Activated naive CD4-positive, alpha-beta T cell treated with anti-CD3 and anti-CD28 coated beads, Interleukin-2, amount 10 ng/mL, durations not matched to agents 7 days and 5 days (primary cell): ENCODE measurements at regions not wholly inside any gene's neighbourhood (a gene's known extent, or its start where the extent isn't known, plus 50 kb on each side); places are given as distances from the start of the nearest gene placed in this dataset.

ENCODE experiments used
- CTCF ChIA-PET: fragments of 350-600 bp; sonication (Branson Sonifier 250); formaldehyde crosslinking; loops from one replicate; lab custom pipeline; 2021; ENCODE audit warnings: antibody characterized with exemption; lab: Charles Lee
- DNase-seq: peaks from one replicate; pipeline ENCODE4 v3.0.0-alpha.2; 2020
- H3K27ac Mint-ChIP-seq: one replicate; pipeline ENCODE4 v1.8.0; 2021; ENCODE audit warnings: mild to moderate bottlenecking, moderate library complexity, mixed read lengths
- H3K27me3 Mint-ChIP-seq: one replicate; pipeline ENCODE4 v1.8.0; 2021; ENCODE audit warnings: mild to moderate bottlenecking, mixed read lengths
- H3K36me3 Mint-ChIP-seq: one replicate; pipeline ENCODE4 v1.8.0; 2021; ENCODE audit warnings: mixed read lengths
- H3K4me1 Mint-ChIP-seq: one replicate; pipeline ENCODE4 v1.8.0; 2021; ENCODE audit warnings: mixed read lengths
- H3K4me3 Mint-ChIP-seq: one replicate; pipeline ENCODE4 v1.8.0; 2021; ENCODE audit warnings: mild to moderate bottlenecking, moderate library complexity, mixed read lengths
- H3K9me3 Mint-ChIP-seq: one replicate; pipeline ENCODE4 v1.8.0; 2021; ENCODE audit warnings: mixed read lengths

- Mint-ChIP-seq H3K36me3 (no peaks in the 10 kb centered on the region), H3K27ac (no peak overlapping the region), H3K4me1 (no peaks in the 10 kb centered on the region), H3K9me3 (no peaks in the 10 kb centered on the region), H3K27me3 (no peaks in the 10 kb centered on the region), H3K4me3 (no peak overlapping the region)
- DNase-seq, result no peak
- CTCF ChIA-PET, result no interaction called here
Observed at GRCh38 chr1:82343381-82343780, 542.6 kb downstream of the ADGRL2 start.

- Mint-ChIP-seq H3K27me3 (no peaks in the 10 kb centered on the region), H3K4me3 (no peak overlapping the region), H3K27ac (no peak overlapping the region), H3K9me3 (no peaks in the 10 kb centered on the region), H3K36me3 (no peaks in the 10 kb centered on the region), H3K4me1 (no peaks in the 10 kb centered on the region)
- no peak for DNase-seq
- CTCF ChIA-PET, result no interaction called here
Observed at GRCh38 chr1:82337635-82338034, 536.9 kb downstream of the ADGRL2 start.

DNA sequence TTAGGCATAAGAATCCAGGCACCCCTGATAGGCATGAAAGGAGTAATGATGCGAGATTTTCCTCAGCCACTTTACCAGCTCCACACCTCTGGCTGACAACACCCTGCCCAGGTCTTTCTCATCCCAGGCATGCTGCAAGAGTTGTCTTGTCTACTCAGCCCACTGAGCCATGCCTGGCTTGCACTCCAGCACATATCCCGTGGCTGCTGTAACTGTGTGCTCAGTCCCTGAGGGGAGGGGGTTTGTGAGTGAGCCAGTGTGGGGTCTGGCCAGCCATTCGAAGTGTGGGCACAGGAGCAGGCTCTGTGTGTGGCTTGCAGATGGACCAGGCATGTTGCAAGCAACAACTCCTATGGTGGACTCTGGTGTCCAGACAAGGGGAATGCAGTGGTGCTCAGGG is 529.6 kb downstream of the ADGRL2 start:
- Mint-ChIP-seq H3K4me1 (no peaks in the 10 kb centered on the region), H3K4me3 (no peak overlapping the region), H3K27me3 (no peaks in the 10 kb centered on the region), H3K27ac (no peak overlapping the region), H3K9me3 (peaks cover 3% of the 10 kb centered on the region), H3K36me3 (no peaks in the 10 kb centered on the region)
- CTCF ChIA-PET, result no interaction called here
- no peak for DNase-seq

DNA sequence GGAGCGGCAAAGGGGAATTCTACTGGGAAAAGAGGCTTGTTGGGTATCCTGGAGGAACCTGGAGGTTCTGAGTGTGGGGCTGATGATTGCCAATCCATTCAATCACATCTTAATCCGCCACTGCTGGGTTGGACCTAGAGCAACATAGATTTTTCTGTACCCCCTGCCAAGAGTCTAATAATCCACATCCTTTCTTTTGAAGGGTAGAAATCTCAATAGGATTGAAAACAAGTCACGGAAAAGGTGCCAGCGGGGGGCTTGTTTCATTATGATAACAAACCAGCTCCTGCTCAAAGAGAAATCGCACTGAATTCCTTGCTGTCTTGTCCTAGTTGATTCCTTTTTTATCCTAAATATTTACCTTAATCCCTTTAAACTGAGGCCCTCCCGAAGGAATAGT is 528.5 kb downstream of the ADGRL2 start:
- Mint-ChIP-seq H3K36me3 (no peaks in the 10 kb centered on the region), H3K9me3 (peaks cover 5% of the 10 kb centered on the region), H3K27me3 (no peaks in the 10 kb centered on the region), H3K27ac (no peak overlapping the region), H3K4me3 (no peak overlapping the region), H3K4me1 (no peaks in the 10 kb centered on the region)
- DNase-seq, result no peak
- CTCF ChIA-PET, result no interaction called here

DNA sequence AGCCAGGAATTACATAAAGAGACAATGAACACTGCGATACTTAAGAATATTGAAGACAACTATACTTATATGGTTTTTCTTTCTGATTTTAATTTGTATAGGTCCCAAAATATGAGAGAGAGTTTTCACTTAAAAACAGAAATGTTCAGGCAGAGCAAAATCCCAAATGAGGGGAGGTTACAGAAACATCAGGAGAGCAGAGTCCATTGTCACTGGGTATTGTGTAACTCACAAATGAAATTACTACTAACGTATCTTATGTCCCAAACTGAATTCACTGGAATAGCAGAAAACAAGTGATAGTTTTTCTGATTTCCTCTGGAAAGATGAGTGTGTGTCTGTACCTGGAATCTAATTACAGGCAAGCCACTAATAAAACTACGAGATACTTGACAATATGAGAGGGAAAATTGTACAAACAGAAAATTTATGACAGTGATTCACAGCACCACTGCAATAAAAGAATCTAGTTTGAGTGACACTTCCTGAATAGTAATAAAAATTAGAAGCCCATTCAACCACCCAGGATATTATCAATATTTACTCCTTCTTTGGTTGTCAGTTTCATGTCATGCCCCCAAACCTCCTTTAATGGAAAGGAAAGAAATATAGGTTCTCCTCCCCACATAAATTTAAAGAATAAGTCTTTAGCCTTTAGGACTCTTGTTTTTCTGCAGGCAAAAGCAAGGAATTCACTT is 522.6 kb downstream of the ADGRL2 start:
- Mint-ChIP-seq H3K4me3 (no peak overlapping the region), H3K27me3 (no peaks in the 10 kb centered on the region), H3K36me3 (no peaks in the 10 kb centered on the region), H3K27ac (no peak overlapping the region), H3K4me1 (no peaks in the 10 kb centered on the region), H3K9me3 (peaks cover 2% of the 10 kb centered on the region)
- DNase-seq, result no peak
- CTCF ChIA-PET, result no interaction called here

DNA sequence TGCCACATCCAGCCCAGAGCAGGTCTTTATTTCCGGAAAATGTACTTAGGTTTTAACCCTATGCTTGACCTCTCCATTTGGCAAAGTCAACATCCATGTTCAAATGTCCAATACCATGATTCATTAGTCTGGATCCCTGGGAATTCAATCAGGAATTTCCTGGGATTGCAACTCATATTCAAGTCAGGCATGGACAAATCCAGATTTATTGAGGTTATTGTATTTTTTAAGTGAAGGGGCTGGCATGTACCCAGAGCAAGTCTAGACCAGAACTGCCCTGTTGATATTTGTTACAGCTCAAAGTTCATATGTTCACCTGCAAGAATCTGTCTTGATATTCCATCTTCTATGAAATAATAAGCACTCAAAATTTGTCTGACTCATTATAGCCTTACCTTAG is 521.1 kb downstream of the ADGRL2 start:
- Mint-ChIP-seq H3K27me3 (no peaks in the 10 kb centered on the region), H3K4me3 (no peak overlapping the region), H3K9me3 (peaks cover 2% of the 10 kb centered on the region), H3K36me3 (no peaks in the 10 kb centered on the region), H3K4me1 (no peaks in the 10 kb centered on the region), H3K27ac (no peak overlapping the region)
- CTCF ChIA-PET, result no interaction called here
- DNase-seq, result no peak

GRCh38 chr1:82319546-82319945 is 518.8 kb downstream of the ADGRL2 start:
- no peaks in the 10 kb centered on the region for H3K9me3 Mint-ChIP-seq
- H3K27me3 Mint-ChIP-seq, result no peaks in the 10 kb centered on the region
- no peaks in the 10 kb centered on the region for H3K4me1 Mint-ChIP-seq
- CTCF ChIA-PET, result no interaction called here
- H3K4me3 Mint-ChIP-seq, result no peak overlapping the region
- no peaks in the 10 kb centered on the region for H3K36me3 Mint-ChIP-seq
- no peak for DNase-seq
- no peak overlapping the region for H3K27ac Mint-ChIP-seq

DNA sequence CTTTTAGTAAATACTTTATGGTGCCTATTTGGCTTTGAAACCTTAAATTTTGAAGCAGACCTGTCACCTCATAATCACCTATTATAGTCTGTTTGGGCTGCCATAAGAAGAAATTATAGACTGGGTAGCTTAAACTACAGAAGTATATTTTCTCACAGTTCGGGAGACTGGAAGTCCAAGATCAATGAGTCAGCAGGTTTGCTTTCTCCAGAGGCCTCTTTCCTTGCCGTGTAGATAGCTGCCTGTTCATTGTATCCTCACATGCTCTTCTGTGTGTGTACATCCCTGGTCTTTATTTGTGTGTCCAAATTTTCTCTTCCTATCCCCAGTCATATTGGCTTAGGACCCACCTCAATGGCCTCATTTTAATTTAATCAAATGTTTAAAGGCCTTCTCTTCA is 518.2 kb downstream of the ADGRL2 start:
- CTCF ChIA-PET, result no interaction called here
- no peak for DNase-seq
- Mint-ChIP-seq H3K4me3 (no peak overlapping the region), H3K27me3 (no peaks in the 10 kb centered on the region), H3K9me3 (no peaks in the 10 kb centered on the region), H3K27ac (no peak overlapping the region), H3K36me3 (no peaks in the 10 kb centered on the region), H3K4me1 (no peaks in the 10 kb centered on the region)

DNA sequence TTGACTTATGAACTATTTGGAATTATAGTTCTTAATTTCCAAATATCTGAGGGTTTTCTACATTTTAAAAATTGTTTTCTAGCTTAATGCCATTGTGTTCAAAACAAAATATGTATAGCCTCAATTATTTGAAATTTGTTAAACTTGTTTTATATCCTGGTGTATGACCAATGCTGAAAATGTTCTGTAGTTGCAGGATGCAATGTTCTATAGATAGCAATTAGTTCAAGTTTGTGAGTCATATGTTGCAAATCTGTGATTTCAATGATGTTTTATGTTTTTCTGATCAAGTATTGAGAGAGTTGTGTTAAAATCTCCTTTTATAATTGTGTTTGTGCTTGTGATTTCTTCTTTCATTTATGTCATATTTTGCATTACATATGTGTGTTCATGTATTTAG is 517.5 kb downstream of the ADGRL2 start:
- CTCF ChIA-PET, result no interaction called here
- no peak for DNase-seq
- H3K4me1 Mint-ChIP-seq, result no peaks in the 10 kb centered on the region
- no peaks in the 10 kb centered on the region for H3K27me3 Mint-ChIP-seq
- no peak overlapping the region for H3K4me3 Mint-ChIP-seq
- no peaks in the 10 kb centered on the region for H3K36me3 Mint-ChIP-seq
- no peak overlapping the region for H3K27ac Mint-ChIP-seq
- H3K9me3 Mint-ChIP-seq, result no peaks in the 10 kb centered on the region

DNA sequence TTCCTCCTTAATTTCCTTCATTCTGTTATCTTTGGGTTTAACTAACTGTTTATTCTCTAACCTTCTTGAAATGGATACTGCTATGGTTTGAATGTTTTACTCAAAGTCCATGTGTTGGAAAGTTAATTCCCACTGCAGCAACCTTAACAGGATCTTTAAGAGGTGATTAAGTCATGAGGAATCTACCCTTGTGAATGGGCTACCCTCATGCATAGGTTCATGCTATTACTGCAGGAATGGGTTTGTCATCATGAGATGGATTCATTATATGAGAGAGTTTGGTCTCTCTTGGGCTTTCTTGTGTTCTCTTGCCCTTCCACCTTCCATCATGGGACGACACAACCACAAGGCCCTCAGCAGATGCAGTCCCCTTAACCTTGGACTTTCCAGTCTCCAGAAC is 516.9 kb downstream of the ADGRL2 start:
- Mint-ChIP-seq H3K4me3 (no peak overlapping the region), H3K27me3 (no peaks in the 10 kb centered on the region), H3K36me3 (no peaks in the 10 kb centered on the region), H3K27ac (no peak overlapping the region), H3K9me3 (no peaks in the 10 kb centered on the region), H3K4me1 (no peaks in the 10 kb centered on the region)
- no peak for DNase-seq
- CTCF ChIA-PET, result no interaction called here

- no peak overlapping the region for H3K27ac Mint-ChIP-seq
- peaks cover 1% of the 10 kb centered on the region for H3K9me3 Mint-ChIP-seq
- no peak overlapping the region for H3K4me3 Mint-ChIP-seq
- no peaks in the 10 kb centered on the region for H3K27me3 Mint-ChIP-seq
- no peaks in the 10 kb centered on the region for H3K36me3 Mint-ChIP-seq
- CTCF ChIA-PET, result no interaction called here
- DNase-seq, result no peak
- H3K4me1 Mint-ChIP-seq, result no peaks in the 10 kb centered on the region
Observed at GRCh38 chr1:82299656-82300055, 498.9 kb downstream of the ADGRL2 start.

GRCh38 chr1:82299056-82299455 is 498.3 kb downstream of the ADGRL2 start:
- peaks cover 1% of the 10 kb centered on the region for H3K9me3 Mint-ChIP-seq
- no peaks in the 10 kb centered on the region for H3K27me3 Mint-ChIP-seq
- no peak overlapping the region for H3K27ac Mint-ChIP-seq
- no peak for DNase-seq
- H3K36me3 Mint-ChIP-seq, result no peaks in the 10 kb centered on the region
- no peaks in the 10 kb centered on the region for H3K4me1 Mint-ChIP-seq
- CTCF ChIA-PET, result no interaction called here
- no peak overlapping the region for H3K4me3 Mint-ChIP-seq

DNA sequence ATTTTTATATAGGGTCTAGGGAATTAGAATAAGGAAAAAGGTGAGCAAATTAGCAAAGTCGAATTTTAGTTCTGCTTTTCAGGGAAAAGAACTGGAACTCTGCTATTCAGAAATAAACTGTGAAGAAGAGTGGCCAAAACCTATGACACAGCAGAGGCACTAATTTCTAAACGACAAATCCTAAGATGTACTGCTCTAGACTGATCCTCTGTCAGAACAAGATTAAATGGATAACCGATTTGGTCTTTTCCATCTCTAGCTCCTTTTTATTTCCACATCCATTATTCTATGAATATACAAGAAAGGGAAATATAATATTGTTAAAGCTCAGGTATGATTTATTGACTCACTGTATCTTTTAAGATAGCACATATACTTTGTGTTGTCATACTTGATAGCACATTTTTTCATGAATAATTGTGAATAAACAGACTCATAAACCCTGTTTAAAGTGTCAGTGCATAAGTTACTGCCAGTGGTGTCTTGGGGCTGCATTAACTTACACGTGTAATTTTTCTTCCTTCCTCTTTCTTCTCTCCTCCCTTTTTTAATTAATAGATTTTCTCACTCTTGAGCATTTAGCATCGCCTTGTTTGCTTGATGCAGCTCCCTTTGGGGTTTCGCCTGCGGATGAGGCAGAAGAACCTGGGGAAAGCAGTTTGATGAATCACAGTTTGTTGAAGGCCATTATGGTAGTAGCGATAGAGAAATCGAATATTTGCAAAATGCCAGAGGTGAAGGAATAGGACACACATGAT is 496.6 kb downstream of the ADGRL2 start:
- H3K4me3 Mint-ChIP-seq, result no peak overlapping the region
- H3K4me1 Mint-ChIP-seq, result no peaks in the 10 kb centered on the region
- H3K9me3 Mint-ChIP-seq, result peaks cover 1% of the 10 kb centered on the region
- H3K36me3 Mint-ChIP-seq, result no peaks in the 10 kb centered on the region
- DNase-seq, result no peak
- H3K27ac Mint-ChIP-seq, result no peak overlapping the region
- CTCF ChIA-PET, result no interaction called here
- H3K27me3 Mint-ChIP-seq, result no peaks in the 10 kb centered on the region

DNA sequence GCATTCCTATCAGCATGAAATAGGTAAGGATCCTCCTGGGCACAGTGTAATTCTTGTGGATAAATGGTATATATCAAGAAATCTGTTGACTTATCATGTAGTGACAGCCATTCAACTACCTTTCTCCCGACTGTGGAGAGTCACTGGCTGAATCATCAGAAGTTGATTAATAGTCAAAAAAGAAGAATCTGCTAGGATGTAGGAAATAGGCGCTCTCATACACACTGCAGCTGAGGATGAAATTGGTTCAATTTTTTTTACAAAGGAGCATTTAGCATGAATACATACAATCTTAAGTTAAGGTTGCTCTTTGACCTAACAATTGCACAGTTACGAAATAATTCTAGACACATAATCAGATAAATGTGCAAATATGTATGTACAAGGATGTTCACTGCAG is 486.8 kb downstream of the ADGRL2 start:
- Mint-ChIP-seq H3K27me3 (no peaks in the 10 kb centered on the region), H3K4me1 (no peaks in the 10 kb centered on the region), H3K36me3 (no peaks in the 10 kb centered on the region), H3K9me3 (no peaks in the 10 kb centered on the region), H3K4me3 (no peak overlapping the region), H3K27ac (no peak overlapping the region)
- no peak for DNase-seq
- CTCF ChIA-PET, result no interaction called here

DNA sequence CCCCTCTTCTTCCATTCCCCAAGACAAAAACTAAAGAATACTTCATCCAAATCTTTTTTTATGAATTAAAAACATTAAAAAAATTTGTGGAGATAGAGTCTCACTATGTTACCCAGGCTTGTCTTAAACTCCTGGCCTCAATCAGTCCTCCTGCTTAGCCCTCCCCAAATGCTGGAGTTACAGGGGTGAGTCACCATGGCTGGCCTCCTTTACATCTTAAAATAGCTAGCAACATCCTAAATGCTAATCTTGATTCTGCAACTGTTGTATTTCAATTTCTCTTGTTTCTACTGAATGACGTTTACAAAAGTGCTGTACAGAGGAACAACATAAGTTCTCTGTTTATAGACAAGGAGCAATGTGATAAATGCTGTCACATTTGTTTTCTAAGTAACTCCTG is 483.5 kb downstream of the ADGRL2 start:
- no peaks in the 10 kb centered on the region for H3K27me3 Mint-ChIP-seq
- H3K4me1 Mint-ChIP-seq, result no peaks in the 10 kb centered on the region
- no peaks in the 10 kb centered on the region for H3K36me3 Mint-ChIP-seq

More for the DNA sequence above, 483.5 kb downstream of the ADGRL2 start:
- no peaks in the 10 kb centered on the region for H3K9me3 Mint-ChIP-seq
- H3K4me3 Mint-ChIP-seq, result no peak overlapping the region
- no peak for DNase-seq
- CTCF ChIA-PET, result no interaction called here
- no peak overlapping the region for H3K27ac Mint-ChIP-seq
